ENCODE measurements at regions not wholly inside any gene's neighbourhood (a gene's known extent, or its start where the extent isn't known, plus 50 kb on each side); places are given as distances from the start of the nearest gene placed in this dataset.

DNA sequence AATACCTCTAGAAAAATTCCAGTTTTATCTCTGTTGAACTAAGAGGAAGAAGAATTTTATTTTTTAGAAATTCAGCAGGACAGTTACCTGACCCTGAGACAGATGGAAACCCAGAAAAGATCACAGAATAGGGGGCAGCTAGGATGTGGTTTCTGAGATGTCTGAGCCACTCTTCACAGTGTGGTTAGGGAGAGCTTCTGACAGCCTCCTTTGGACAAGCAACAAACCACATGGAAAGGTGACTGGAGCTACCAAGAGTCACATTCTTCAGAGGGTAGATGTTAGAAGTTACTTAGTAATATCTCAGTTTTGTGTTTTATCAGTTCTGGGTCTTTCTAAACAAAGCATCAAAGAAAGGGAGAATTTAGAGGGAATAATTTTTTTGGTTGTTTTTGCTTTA lies 117.3 kb upstream of the NAP1L1 start:
- DNase-seq (ENCODE audit: low read depth, low spot score), result no peak
- H3K9me3 ChIP-seq (ENCODE audit: control insufficient read depth, insufficient read depth, low read length), result peaks cover 21% of the 10 kb centered on the region; the same call in 1 of the 2 replicates
- ChIA-PET POLR2A (no interaction called here), CTCF (no interaction called here)
- no peaks in the 10 kb centered on the region for H3K27me3 ChIP-seq (ENCODE audit: control insufficient read depth, insufficient read depth, low read length)
- H3K27ac ChIP-seq (ENCODE audit: low read depth, low read length), result no peak overlapping the region
- no peak overlapping the region for H3K4me3 ChIP-seq (ENCODE audit: low read depth, low read length)
- TF ChIP-seq, protein P1, sequence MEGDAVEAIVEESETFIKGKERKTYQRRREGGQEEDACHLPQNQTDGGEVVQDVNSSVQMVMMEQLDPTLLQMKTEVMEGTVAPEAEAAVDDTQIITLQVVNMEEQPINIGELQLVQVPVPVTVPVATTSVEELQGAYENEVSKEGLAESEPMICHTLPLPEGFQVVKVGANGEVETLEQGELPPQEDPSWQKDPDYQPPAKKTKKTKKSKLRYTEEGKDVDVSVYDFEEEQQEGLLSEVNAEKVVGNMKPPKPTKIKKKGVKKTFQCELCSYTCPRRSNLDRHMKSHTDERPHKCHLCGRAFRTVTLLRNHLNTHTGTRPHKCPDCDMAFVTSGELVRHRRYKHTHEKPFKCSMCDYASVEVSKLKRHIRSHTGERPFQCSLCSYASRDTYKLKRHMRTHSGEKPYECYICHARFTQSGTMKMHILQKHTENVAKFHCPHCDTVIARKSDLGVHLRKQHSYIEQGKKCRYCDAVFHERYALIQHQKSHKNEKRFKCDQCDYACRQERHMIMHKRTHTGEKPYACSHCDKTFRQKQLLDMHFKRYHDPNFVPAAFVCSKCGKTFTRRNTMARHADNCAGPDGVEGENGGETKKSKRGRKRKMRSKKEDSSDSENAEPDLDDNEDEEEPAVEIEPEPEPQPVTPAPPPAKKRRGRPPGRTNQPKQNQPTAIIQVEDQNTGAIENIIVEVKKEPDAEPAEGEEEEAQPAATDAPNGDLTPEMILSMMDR (IDR thresholded peaks at IDR 0.05; ENCODE audit: low read depth, low read length), result no peak

- Histone ChIP-seq H3K9me3 (ENCODE audit: control insufficient read depth, insufficient read depth, low read length) (peaks cover 21% of the 10 kb centered on the region; the same call in 1 of the 2 replicates), H3K27me3 (ENCODE audit: control insufficient read depth, insufficient read depth, low read length) (no peaks in the 10 kb centered on the region), H3K4me3 (ENCODE audit: low read depth, low read length) (no peak overlapping the region), H3K27ac (ENCODE audit: low read depth, low read length) (no peak overlapping the region)
- ChIA-PET CTCF (no interaction called here), POLR2A (no interaction called here)
- TF ChIP-seq, protein P1 (IDR thresholded peaks at IDR 0.05; ENCODE audit: low read depth, low read length), result no peak
- DNase-seq (ENCODE audit: low read depth, low spot score), result no peak
These were observed 116.8 kb upstream of the NAP1L1 start for GRCh38 chr12:76201316-76201715.

DNA sequence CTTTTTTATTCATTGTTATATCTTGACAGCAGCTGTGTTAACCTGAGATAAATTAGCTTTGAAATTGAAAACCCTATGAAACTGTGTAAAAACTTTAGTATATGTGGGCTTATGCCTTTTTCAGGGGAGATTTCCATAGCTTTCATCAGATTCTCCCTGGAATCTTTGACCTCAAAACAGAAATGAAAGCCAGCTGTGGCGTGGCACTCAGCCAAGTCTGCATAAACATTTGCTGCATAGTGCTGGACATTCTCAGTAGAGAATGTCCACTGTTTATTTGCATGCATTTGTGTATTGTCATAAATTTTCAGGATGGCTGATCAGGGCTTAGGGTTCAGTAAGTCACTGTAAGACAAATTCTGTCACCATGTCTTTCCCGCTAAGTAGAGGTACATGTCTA lies 115.3 kb upstream of the NAP1L1 start:
- DNase-seq (ENCODE audit: low read depth, low spot score), result peak; percentile 69
- Histone ChIP-seq H3K27ac (ENCODE audit: low read depth, low read length) (no peak overlapping the region), H3K9me3 (ENCODE audit: control insufficient read depth, insufficient read depth, low read length) (peaks cover 21% of the 10 kb centered on the region; the same call in 1 of the 2 replicates), H3K4me3 (ENCODE audit: low read depth, low read length) (no peak overlapping the region), H3K27me3 (ENCODE audit: control insufficient read depth, insufficient read depth, low read length) (no peaks in the 10 kb centered on the region)
- CTCF ChIA-PET, result no interaction called here
- POLR2A ChIA-PET, result no interaction called here
- TF ChIP-seq, protein P1 (IDR thresholded peaks at IDR 0.05; ENCODE audit: low read depth, low read length), result no peak

DNA sequence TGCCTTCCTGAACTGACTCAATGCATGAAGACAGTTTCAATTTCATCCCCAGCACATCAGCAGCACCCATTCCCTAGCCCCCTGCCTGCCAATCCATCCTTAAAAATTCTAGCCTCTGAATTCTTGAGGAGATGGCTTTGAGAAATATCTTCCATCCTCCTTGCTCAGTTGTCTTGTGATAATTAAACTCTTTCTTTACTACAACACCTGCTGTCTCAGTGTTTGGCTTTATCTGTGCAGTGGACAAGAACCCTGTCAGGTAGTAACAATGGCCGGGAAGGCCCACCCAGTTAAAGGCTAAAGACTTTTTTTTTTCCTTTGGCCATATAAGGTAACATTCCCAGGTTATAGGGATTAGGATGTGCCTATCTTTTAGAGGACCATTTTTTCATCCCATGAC lies 114.4 kb upstream of the NAP1L1 start:
- TF ChIP-seq, protein P1 (IDR thresholded peaks at IDR 0.05; ENCODE audit: low read depth, low read length), result no peak

DNA sequence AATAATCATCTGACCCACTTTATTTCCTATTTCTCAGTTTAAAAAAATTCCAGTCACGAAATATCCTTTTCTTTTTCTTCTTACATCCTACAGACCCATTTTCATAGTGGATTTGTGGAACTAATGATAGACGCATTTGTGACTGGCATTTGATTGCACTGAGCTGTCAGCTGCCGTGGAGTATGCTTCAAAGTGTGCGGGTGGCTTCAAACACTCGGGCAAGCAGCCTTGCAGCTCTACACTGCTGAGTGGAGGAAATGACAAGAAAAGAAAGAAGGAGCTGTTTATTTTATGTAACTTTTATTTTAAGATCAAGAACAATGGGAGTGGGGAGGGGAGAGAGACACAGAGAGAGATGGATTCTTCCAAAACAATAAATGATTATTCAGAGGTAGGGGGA lies 112.8 kb upstream of the NAP1L1 start:
- H3K27ac ChIP-seq (ENCODE audit: low read depth, low read length), result no peak overlapping the region
- no peak overlapping the region for H3K4me3 ChIP-seq (ENCODE audit: low read depth, low read length)
- H3K9me3 ChIP-seq (ENCODE audit: control insufficient read depth, insufficient read depth, low read length), result peaks cover 12% of the 10 kb centered on the region; the same call in 1 of the 2 replicates
- no peak for DNase-seq (ENCODE audit: low read depth, low spot score)
- H3K27me3 ChIP-seq (ENCODE audit: control insufficient read depth, insufficient read depth, low read length), result no peaks in the 10 kb centered on the region
- ChIA-PET CTCF (no interaction called here), POLR2A (no interaction called here)
- TF ChIP-seq, protein P1 (IDR thresholded peaks at IDR 0.05; ENCODE audit: low read depth, low read length), result no peak

More for the DNA sequence above, 114.4 kb upstream of the NAP1L1 start:
- peaks cover 21% of the 10 kb centered on the region; the same call in 1 of the 2 replicates for H3K9me3 ChIP-seq (ENCODE audit: control insufficient read depth, insufficient read depth, low read length)
- H3K27me3 ChIP-seq (ENCODE audit: control insufficient read depth, insufficient read depth, low read length), result no peaks in the 10 kb centered on the region
- ChIA-PET CTCF (no interaction called here), POLR2A (no interaction called here)
- H3K27ac ChIP-seq (ENCODE audit: low read depth, low read length), result no peak overlapping the region
- no peak for DNase-seq (ENCODE audit: low read depth, low spot score)
- no peak overlapping the region for H3K4me3 ChIP-seq (ENCODE audit: low read depth, low read length)

Measured in AG04450 (cell line).